Upper lobe of left lung (tissue), 6 donors: ENCODE measurements at regions not wholly inside any gene's neighbourhood (a gene's known extent, or its start where the extent isn't known, plus 50 kb on each side); places are given as distances from the start of the nearest gene placed in this dataset.
A peak's percentile ranks its signal among the peaks of the same experiment; 100 is the strongest.

ENCODE experiments used
- ATAC-seq, 2 donors: fragments of 200-7000 bp; cut with Tn5 transposase; one replicate each; pipeline ENCODE4 v1.9.1; 2022; ENCODE audit warnings: mild to moderate bottlenecking in 2 of 2, moderate library complexity in 2 of 2; ENCODE audit not compliant: low FRiP score in 2 of 2
- DNase-seq, 2 donors: peaks; one replicate each; pipeline ENCODE4 v3.0.0-alpha.2; 2019 to 2020
- H3K27ac ChIP-seq, 4 donors: fragments of 200-600 bp; sonication (generic); one replicate each; pipeline ENCODE4 v1.5.1; 2016 to 2019
- H3K27me3 ChIP-seq, 4 donors: fragments of 200-600 bp; sonication (generic); one replicate each; pipeline ENCODE4 v1.5.1; 2017 to 2019
- H3K36me3 ChIP-seq, 4 donors: fragments of 200-600 bp; sonication (generic); one replicate each; pipeline ENCODE4 v1.5.1; 2016 to 2019
- H3K4me1 ChIP-seq, 4 donors: fragments of 200-600 bp; sonication (generic); one replicate each; pipeline ENCODE4 v1.5.1; 2018 to 2019
- H3K4me3 ChIP-seq, 4 donors: fragments of 200-600 bp; sonication (generic); one replicate each; pipeline ENCODE4 v1.5.1; 2017 to 2019; ENCODE audit warnings: mild to moderate bottlenecking in 2 of 4, moderate library complexity in 1 of 4
- H3K9me3 ChIP-seq, 4 donors: fragments of 200-600 bp; sonication (generic); one replicate each; pipeline ENCODE4 v1.5.1; 2018 to 2019
- CTCF ChIP-seq, 6 experiments: fragments of 450-650 bp in 4 of 6; fragments of 200-600 bp in 2 of 6; sonication (generic) in 2 of 6; IDR thresholded peaks; one replicate each; pipeline ENCODE4 v1.5.1; 2016 to 2019; ENCODE audit warnings: antibody characterized with exemption in 6 of 6
- EP300 ChIP-seq, 4 donors: sonication (generic); formaldehyde crosslinking; IDR thresholded peaks; one replicate each; pipeline ENCODE4 v1.5.1; 2017; ENCODE audit warnings: antibody characterized with exemption in 4 of 4, control low read depth in 2 of 4
- POLR2A ChIP-seq, 4 donors: fragments of 450-650 bp; IDR thresholded peaks; one replicate each; pipeline ENCODE4 v1.5.1; 2016 to 2017; ENCODE audit warnings: antibody characterized with exemption in 4 of 4, mild to moderate bottlenecking in 2 of 4
- POLR2AphosphoS5 ChIP-seq, 2 donors: sonication (generic); formaldehyde crosslinking; IDR thresholded peaks; one replicate each; pipeline ENCODE4 v1.5.1; 2017; ENCODE audit warnings: antibody characterized with exemption in 2 of 2
- WGBS, 2 donors: methylation state at CpG; one replicate each; pipeline ENCODE4 v1.1.5; 2017 to 2018; 5-methylcytosine and 5-hydroxymethylcytosine counted together
- donor health status: DM: no; HTN: no; CAD: no; lungs with moderate emphysema.
- donor health status: DM: no; HTN: yes; CAD: no; lungs with severe emphysema.

DNA sequence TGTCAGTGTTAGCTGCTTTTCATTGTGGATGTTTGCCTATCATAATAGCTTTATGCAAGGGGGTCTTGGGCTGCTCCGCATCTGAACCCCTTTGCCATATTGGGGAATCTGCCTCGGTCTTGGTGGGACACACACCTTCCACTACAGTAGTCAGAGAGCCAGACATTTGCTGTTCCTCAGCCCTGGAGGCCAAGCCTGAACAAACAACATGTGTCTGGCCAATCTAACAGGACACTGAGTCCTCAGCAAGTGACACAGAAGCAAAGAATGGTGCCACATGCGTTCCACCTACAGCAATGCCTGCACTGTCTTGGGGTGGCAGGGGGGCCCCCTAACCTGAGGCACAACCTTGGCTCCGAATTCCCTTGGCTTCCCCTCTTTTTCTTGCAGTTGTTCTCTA lies 243.9 kb downstream of the LY86 start:
- Histone ChIP-seq H3K27ac (no peak overlapping the region), H3K4me1 (peaks cover 0 to 5% (median 2%) of the 10 kb centered on the region in 4 donors), H3K36me3 (no peaks in the 10 kb centered on the region), H3K27me3 (no peaks in the 10 kb centered on the region), H3K4me3 (no peak overlapping the region), H3K9me3 (no peaks in the 10 kb centered on the region)
- 82 to 95% methylated on average over 4 of the region's 4 CpGs for WGBS, 2 donors
- TF ChIP-seq POLR2A (IDR thresholded peaks at IDR 0.05) (no peak), EP300 (IDR thresholded peaks at IDR 0.05) (no peak), CTCF (IDR thresholded peaks at IDR 0.05) (no peak), POLR2AphosphoS5 (IDR thresholded peaks at IDR 0.05) (no peak)
- DNase-seq: no peak
- ATAC-seq: no peak

- Histone ChIP-seq H3K4me3 (no peak overlapping the region), H3K36me3 (no peaks in the 10 kb centered on the region), H3K9me3 (no peaks in the 10 kb centered on the region), H3K27me3 (no peaks in the 10 kb centered on the region), H3K4me1 (peaks cover 0 to 5% (median 2%) of the 10 kb centered on the region in 4 donors), H3K27ac (peak overlapping the region in 1 of 4 donors; percentile 56)
- peak; percentile 24 to 67 for ATAC-seq
- WGBS, 2 donors: 48 to 64% methylated on average over 15 to 16 of the region's 16 CpGs
- TF ChIP-seq POLR2AphosphoS5 (IDR thresholded peaks at IDR 0.05): peak in 1 of 2 donors; percentile 22
- no peak for TF ChIP-seq CTCF (IDR thresholded peaks at IDR 0.05)
- no peak for TF ChIP-seq POLR2A (IDR thresholded peaks at IDR 0.05)
- peak in 1 of 4 donors; percentile 33 for TF ChIP-seq EP300 (IDR thresholded peaks at IDR 0.05)
- DNase-seq: peak in 1 of 2 donors; percentile 85
Observed at GRCh38 chr6:6834356-6835222, 246.1 kb downstream of the LY86 start.

- ATAC-seq (no peak), DNase-seq (no peak)
- Histone ChIP-seq H3K36me3 (no peaks in the 10 kb centered on the region), H3K9me3 (no peaks in the 10 kb centered on the region), H3K27me3 (no peaks in the 10 kb centered on the region), H3K27ac (no peak overlapping the region), H3K4me3 (no peak overlapping the region), H3K4me1 (peaks cover 0 to 5% (median 2%) of the 10 kb centered on the region in 4 donors)
- 52 to 67% methylated on average over 1 of the region's 1 CpG for WGBS, 2 donors
- TF ChIP-seq EP300 (IDR thresholded peaks at IDR 0.05) (no peak), CTCF (IDR thresholded peaks at IDR 0.05) (no peak), POLR2A (IDR thresholded peaks at IDR 0.05) (no peak), POLR2AphosphoS5 (IDR thresholded peaks at IDR 0.05) (no peak)
Observed at GRCh38 chr6:6835223-6835503, 246.6 kb downstream of the LY86 start.

DNA sequence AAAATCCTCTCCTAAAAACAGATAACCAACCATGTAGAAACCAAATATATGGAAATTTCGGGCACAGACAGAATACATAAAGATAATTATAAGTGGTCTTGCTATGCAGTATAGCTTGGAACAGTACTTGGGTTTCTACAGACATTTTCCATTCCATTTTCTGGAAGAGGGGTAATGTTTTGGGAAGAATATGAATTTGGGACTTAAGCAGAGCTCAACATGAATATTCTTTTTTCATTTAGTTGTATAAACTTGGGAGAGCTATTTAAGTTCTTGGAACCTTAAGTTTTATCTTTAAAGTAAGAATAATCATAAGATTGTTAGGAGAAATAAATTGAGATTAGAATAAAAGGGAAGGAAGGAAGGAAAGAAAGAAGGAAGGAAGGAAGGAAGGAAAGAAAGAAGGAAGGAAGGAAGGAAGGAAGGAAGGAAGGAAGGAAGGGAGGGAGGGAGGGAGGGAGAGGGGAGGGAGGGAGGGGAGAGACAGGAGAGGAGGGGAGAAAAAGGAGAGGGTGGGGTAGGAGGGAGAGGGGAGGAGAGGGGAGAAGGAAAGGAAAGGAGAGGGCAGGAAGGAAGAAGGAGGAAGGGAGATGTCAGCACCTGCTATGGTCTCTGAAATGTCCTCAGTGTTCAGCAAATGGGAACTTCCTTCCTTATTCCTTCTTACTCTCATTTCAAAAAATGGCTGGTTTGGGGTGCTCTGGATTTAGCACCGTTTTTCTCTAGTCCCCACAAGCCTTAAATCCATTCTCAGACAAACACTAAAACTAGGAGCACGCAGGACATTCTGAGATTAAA lies 248.3 kb downstream of the LY86 start:
- no peak overlapping the region for H3K4me3 ChIP-seq
- no peaks in the 10 kb centered on the region for H3K9me3 ChIP-seq
- ATAC-seq (no peak), DNase-seq (no peak)
- no peaks in the 10 kb centered on the region for H3K27me3 ChIP-seq
- TF ChIP-seq POLR2A (IDR thresholded peaks at IDR 0.05) (no peak), CTCF (IDR thresholded peaks at IDR 0.05) (no peak), POLR2AphosphoS5 (IDR thresholded peaks at IDR 0.05) (no peak), EP300 (IDR thresholded peaks at IDR 0.05) (no peak)
- no peaks in the 10 kb centered on the region for H3K36me3 ChIP-seq
- no peak overlapping the region for H3K27ac ChIP-seq
- WGBS, 2 donors: 80 to 82% methylated on average over 3 of the region's 3 CpGs
- peaks cover 0 to 5% (median 4%) of the 10 kb centered on the region in 4 donors for H3K4me1 ChIP-seq
